ENCODE measurements at regions not wholly inside any gene's neighbourhood (a gene's known extent, or its start where the extent isn't known, plus 50 kb on each side); places are given as distances from the start of the nearest gene placed in this dataset.

DNA sequence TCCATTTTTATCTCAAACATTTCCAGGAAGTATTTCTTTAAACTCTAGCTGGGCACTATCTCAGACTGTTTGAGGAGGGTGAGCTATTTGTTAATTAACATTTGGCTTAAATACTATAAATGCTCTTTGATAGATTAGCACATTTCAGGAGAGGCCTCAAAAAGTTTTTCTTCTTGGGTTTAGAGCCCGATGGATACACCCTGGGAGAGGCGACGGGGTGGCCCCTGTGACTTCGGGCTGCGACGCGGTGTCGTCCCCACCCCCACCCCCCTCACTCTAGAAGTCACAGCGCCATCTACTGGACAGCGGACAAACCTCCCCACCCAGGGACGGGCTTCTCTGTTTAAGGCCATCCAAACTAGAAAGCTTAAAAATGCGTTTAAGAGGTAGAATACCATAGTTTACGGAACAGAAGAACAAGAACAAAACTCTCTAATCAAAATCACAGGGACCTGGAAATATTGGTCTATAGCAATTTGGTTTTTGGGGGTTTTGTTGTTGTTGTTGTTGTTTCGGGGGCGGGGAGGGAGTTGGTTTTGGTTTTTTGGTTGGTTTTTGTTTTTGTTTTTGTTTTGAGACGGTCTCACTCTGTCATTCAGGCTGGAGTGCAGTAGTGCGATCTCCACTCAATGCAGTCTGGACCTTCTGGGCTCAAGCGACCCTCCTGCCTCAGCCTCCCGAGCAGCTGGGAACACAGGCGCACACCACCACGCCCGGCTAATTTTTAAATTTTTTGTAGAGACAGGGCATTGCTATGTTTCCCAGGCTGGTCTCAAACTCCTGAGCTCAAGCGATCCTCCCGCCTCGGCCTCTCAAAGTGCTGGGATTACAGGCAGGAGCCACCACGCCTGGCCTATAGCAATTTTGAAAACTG, 254.4 kb downstream of the C16orf95 start:
- POLR2A ChIA-PET = no interaction called here

DNA sequence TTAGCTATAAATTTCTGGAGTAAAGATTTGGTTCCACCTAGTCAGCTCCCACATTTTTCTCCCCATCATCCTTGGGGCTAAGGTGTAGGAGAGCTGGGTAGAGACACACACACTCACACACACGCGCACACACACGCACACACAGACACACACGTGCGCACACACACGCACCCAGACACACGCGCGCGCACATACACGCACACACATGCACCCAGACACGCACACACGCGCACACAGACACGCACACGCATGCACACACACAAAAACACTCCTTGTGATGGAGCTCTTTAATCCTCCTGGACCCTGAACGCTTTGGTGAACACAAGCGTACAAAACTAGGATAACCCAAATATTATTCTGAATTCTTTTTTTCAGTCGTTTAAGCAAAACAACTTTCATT, 253.6 kb downstream of the C16orf95 start:
- POLR2A ChIA-PET = no interaction called here
- CTCF ChIA-PET = interaction anchor here (0.8 to 1.9 kb wide), 4 partner anchors 10 to 499 kb away, joined by 3 to 5 read pairs (median 4); no protein-coding TSS in a partner anchor

More for the DNA sequence above, 254.4 kb downstream of the C16orf95 start:
- CTCF ChIA-PET = interaction anchor here (0.8 to 1.9 kb wide), 5 partner anchors 10 to 498 kb away, joined by 3 to 5 read pairs (median 3); no protein-coding TSS in a partner anchor

DNA sequence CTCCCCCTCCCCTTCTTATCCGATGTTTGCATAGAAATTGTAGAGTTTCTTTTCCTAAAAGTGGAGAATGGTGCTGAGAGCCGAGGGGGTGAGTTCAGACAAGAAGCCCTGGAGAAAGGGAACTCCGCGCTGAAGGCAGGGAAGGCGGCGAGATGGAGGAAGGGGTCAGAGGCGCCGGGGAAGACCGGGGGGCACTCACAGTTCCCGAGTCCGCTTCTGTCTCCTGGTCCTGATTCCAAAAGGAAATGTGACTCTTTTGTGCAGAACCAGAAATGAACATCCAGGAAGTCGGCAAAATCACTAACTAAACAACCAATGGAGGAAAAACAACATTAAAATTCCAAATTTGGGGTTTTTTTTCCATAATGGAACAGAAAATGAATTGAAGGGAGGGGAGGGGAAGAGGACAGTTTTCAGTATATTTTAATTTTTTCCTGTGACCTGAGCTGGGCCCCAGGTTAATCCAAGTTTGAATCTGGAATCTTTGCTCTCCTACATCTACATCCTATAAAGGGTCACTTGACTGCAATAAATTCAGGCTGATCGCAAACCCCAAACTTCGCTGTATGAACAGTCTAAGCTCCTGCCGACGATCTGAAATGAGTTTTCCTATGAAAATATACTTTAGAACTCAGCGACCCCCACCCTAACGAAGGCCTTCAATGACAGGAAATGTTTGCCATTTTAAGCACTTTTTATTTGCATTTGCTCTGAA, 252.3 kb downstream of the C16orf95 start:
- POLR2A ChIA-PET = no interaction called here

DNA sequence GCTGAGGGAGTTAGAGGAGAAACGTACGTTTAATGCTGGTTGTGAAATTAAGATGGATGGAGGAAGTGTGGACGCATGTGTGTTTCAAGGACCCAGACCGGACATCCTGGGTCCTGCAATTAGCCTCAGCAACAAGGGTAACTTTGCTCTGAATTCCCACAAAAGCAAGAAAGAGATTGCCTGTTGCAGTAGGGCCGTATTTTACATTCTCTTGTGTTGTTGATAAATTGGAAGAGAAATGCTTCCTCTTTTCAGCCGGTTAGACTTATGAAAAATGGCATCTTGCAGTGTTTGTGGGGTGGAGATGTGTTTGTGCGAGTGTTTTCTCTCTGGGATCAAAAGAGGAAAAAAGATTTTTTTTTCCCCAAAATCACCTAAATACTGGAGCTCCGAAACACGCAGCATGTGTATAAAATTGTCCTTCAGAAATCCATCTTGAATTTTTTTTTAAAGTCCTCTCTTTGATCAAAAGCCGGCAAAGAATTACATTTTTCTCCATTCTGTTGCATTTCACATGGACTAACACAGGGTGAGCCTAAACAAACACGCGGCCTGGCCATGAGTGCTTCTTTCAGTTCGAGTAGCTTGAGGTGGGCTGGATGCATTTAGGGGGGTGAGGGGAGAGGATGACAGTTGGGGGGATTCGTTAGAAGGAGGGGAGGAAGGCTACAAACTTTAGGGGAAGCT, 251.6 kb downstream of the C16orf95 start:
- CTCF ChIA-PET = interaction anchor here (0.6 kb wide), 1 partner anchor 107 kb away, joined by 3 read pairs; no protein-coding TSS in a partner anchor
- POLR2A ChIA-PET = no interaction called here

More for the DNA sequence above, 252.3 kb downstream of the C16orf95 start:
- CTCF ChIA-PET = no interaction called here

DNA sequence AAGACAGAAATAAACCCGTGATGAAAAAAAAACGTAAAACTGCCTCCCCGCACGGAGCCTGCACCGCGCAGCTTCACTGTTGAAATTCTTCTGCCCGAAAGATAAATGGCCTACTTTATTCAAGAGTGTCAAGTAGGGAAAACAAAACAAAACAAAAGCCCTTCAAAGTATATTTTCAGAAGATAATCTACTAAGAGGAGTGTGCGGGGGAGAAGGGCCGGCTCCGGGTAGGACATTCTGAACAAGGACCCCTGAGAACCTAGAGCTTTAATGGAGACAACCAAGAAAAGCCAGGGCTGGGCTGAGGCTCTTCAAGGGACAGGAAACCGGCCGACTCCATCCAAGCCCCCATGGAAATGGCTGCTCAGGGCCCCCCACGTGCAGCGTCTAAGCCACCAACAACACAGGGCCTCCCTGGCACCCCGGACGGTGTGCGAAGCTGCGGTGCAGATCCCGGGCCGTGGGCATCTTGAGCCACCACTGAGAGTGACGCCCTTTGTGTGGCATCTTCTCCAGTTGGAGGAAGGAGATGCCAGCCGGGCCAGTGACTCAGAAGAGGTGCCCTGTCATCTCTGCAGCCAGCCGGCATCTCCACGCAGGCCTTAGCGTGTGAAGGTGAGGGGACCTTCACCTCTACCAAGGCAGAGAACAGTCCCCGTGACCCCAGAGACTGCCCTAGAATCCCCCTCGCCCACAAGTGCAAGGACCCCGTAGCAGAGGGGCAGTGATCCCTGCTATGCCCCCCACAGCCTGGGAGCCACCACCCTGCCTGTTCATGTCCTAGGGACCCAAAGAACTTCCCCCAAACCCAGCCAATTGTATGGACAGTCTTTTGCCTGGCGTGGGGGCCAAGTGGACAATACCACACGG, 250.8 kb downstream of the C16orf95 start:
- ChIA-PET POLR2A (no interaction called here), CTCF (interaction anchor here (0.6 kb wide), 1 partner anchor 108 kb away, joined by 3 read pairs; no protein-coding TSS in a partner anchor)

DNA sequence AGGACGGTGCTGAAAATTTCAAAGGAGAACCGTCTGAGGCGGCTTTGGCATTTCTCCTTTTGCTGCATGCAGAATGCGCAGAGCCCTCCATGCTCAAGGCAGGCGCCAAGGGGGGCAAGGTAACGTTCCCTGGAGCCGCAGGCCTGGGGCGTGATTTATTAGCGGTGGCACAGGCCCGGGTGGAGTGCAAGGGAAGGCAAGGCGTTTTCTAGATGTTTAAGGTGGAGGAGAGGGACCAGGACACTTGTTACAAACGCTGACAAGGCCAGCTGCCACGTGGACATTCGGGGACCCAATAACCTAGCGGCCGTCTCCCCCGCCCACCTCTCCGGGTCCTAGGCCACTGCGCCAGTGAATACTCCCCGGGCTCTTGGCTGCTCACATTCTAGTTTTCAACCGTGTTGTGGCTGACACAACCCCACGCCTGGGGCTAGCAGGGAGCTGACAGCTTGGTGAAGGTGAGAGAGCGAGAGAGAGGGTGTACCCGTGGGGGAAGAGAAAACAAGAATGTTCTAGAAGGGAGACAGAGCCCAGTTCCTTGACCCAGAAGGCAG, 250.1 kb downstream of the C16orf95 start:
- POLR2A ChIA-PET = no interaction called here

DNA sequence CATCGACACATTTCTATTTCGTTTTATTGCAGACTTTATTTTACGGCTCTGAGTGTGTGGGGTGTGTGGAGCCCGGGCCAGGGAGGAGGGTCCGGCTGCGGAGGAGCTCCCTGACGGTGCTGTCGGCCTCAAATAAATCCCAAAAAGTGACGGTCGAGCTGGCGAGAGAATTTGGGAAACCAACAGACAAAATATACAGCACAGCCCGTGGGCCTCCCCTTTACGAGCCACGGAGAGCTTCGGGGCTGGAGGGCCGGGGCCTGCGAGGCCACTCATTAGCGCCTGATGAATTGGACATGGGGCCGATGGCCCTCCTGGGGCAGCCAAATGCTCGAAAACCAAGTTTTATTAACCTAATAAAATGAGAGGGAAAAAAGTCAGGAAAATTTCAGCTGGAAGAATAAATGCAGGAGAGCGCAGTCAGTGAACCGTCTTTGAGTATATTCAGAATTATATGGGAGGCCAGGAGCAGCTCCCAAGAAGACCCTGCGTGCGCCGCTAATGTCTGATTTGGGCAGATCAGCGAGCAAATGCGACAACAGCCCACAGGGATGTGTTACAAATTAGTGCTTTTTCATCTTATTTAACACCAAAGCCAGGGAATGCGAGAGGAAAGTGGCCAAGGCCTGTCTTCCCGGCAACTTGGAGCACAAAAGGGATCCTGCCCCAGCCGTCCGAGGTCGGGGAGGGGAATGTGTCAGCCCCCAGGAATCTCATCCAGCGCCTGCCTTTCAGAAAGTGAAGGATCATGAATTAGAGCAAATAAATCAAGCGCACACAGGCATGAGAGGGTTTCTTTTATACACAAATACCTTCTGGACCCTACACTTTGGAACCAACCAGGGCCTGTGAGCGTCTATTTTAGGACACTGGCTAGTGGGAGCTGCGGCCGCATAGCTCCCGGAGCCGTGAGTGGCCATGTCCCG, 249.1 kb downstream of the C16orf95 start:
- ChIA-PET POLR2A (no interaction called here), CTCF (no interaction called here)

More for the DNA sequence above, 250.1 kb downstream of the C16orf95 start:
- CTCF ChIA-PET = no interaction called here

DNA sequence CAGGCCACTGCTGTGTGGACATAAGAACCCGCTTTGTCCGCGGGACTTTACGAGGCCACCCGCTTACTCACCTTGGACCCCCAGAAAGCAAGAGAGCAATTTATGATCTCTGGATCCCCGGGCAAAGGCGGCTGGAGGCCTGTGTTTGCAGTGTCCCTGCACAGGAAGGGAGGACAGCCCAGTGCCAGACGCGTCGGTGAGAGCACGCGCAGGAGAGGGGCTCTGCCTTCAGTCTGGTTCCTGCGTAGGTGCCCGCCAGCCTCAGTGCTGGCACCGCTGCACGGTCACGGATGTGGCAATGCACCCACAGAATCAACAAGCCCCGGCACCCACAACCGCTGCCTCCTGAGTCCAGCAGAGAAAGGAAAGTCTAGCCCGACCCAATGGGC, 248.4 kb downstream of the C16orf95 start:
- POLR2A ChIA-PET = no interaction called here

DNA sequence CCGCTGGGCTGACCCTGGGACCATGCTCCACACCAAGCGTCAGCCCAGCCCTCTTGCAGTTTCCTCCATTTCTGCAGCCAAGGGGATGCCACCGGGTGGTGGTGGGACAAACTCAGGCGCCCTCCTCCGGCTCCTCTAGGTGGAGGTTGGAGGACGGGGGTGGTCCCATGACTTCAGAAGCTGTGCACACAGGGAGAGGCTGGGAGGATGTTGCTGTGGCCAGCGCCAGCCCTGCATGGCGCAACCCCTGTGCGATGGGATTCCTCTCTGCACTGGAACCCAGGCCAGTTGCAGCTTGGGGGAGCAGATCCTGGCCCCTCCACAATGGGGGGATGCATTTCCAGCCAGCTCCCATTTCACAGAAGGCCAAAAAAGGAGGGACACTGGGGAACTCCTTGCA, 246.5 kb downstream of the C16orf95 start:
- ChIA-PET CTCF (no interaction called here), POLR2A (no interaction called here)

More for the DNA sequence above, 248.4 kb downstream of the C16orf95 start:
- CTCF ChIA-PET = no interaction called here

DNA sequence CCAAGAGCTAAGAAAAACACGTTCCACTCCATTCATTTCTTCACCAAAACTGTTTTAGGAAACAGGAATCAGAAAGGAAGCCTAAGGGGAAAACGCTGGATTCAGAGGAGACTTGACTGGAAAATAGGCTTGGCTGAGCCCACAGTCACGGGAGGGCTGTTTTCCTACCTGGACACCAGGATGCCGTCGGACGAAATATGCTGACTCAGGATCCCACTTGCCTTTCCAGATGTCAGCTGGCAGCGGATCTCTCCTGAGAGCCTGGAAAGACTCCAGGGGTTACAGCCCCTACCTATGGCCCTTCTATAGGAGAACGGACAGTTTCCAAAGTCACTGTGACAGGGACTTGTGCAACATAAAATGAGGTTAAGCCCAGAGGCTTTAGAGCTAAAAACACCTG, 245.1 kb downstream of the C16orf95 start:
- POLR2A ChIA-PET = no interaction called here
- CTCF ChIA-PET = no interaction called here

DNA sequence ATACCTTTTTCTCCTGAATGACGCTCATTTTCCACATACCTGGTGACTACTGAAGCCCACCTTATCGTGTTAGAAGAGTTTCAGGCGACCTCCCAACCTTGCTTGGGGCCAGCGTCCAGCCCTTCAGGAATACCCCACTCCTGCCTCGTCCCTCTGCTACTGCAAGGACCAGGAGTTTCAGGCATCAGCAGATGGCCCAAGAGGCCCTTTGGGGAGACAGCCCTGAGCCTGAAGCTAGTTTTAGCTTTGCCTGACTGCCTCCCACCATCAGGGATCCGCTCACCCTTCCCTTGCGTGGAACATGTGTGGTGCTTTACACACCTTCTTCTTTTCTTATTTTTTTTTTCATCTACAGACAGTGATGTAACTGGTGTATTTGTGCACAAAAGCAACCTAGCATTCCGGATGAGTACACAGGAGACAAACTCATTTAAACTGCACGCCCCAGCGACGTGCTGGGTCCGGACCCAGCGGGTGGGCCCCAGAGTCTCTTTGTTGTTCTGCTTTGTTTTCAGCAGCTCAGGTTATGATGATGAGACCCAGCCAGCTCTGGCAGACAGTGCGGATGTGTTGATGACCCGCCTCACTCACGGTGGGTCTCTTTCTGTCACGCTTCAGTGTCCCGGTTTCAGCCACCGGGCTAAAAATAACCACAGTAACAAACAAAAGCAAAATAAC, 242.4 kb downstream of the C16orf95 start:
- CTCF ChIA-PET = no interaction called here
- POLR2A ChIA-PET = no interaction called here

DNA sequence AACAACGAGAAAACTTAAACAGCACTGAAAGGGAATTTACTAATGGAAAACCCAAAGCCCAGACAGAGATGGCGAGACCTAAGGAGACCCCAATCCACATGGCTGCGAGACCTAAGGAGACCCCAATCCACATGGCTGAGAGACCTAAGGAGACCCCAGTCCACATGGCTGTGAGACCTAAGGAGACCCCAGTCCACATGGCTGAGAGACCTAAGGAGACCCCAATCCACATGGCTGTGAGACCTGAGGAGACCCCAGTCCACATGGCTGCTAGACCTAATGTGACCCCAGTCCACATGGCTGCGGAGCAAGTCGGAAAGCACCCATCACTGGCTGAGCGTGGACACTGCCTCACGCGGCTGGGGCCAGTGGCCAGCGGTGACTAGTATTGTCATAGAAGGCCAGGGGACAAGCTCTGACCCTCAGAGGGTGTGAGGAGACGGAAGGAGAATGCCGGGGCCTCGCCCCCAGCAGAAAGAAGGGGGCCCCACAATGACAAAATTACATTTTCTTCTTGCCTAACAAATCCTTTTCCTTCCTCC, 241.8 kb downstream of the C16orf95 start:
- ChIA-PET CTCF (no interaction called here), POLR2A (no interaction called here)

DNA sequence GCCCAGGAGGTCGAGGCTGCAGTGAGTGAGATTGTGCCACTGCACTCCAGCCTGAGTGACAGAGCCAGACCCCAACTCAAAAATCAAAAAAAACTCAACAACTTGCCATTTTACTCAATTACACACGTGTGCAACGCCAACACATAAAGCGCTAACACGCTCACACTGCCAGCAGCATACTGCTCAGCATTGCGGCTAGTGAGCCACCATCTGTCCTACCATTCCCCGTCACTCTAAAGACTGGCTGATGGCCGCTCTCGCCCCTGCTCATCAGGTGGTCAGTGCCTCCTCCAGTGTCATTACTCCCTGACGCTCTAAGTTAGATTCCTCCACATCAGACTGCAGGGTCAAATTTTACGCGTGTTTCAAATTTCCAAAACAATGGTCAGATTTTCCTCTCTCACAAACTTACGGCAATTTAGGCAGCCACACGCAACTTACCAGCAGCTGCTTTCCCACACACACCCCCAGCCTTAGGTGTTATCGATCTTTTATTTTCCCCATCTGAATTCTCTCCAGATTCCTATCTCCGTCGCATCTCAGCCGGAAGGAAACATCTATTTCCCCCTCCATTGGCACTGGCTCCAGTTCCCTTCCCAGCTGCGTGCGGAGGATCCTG, 240.8 kb downstream of the C16orf95 start:
- CTCF ChIA-PET = no interaction called here
- POLR2A ChIA-PET = no interaction called here

DNA sequence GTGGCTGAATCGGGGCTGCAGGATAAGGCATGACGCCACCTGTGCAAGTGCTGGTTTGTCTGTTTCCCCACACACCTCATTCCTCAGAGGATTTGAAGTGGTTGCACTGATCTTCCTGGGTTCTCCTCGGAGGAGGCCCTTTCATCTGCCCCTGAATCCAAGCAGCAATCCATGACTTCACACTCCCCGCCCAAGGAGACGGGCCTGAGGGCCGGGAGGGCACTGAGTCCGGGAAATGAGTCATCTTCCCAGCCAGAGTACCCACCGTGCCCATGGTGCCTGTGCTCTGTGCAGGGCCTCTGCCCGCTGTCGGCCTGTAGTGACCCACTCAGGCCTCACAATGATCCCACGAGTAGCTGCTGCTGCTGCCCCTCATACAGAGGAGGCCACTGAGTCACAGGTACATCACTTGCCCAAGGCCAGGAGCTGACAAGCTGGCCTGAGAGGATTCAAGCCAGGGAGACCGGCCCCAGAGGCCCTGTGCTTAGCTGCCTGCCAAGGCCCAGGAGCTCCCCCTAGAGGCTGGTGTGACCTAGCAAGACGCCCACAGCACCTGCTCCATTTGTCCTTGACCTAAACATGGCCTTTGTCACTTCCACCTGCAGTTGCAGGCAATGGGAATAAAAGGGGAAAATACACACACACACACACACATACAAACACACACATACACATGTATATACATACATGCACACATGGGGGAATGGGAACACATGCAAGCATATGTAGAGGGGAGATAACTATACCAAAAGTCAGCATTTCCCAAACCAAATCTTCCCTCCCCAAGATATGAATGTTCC, 240.0 kb downstream of the C16orf95 start:
- ChIA-PET CTCF (interaction anchor here (1.5 to 1.9 kb wide), 2 partner anchors 14 to 512 kb away, joined by 3 to 5 read pairs; no protein-coding TSS in a partner anchor), POLR2A (no interaction called here)

DNA sequence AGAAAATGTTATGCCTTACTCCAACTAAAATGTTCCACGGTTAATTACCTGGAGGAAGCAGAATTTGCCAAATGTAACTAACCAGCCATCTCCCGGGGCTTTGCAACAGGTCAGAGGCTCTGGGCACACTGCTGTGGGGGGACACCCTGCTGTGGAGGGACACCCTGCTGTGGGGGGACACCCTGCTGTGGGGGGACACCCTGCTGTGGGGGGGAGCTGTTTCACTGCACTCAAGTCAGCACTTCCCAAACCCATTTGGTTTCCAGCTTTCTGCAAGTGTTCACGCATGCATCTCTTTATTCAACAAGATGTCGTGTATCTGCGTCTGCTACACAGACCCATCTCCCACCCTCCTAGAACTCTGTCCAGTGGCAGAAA, 239.5 kb downstream of the C16orf95 start:
- ChIA-PET POLR2A (no interaction called here), CTCF (interaction anchor here (1.5 to 1.9 kb wide), 2 partner anchors 15 to 513 kb away, joined by 3 to 5 read pairs; no protein-coding TSS in a partner anchor)

DNA sequence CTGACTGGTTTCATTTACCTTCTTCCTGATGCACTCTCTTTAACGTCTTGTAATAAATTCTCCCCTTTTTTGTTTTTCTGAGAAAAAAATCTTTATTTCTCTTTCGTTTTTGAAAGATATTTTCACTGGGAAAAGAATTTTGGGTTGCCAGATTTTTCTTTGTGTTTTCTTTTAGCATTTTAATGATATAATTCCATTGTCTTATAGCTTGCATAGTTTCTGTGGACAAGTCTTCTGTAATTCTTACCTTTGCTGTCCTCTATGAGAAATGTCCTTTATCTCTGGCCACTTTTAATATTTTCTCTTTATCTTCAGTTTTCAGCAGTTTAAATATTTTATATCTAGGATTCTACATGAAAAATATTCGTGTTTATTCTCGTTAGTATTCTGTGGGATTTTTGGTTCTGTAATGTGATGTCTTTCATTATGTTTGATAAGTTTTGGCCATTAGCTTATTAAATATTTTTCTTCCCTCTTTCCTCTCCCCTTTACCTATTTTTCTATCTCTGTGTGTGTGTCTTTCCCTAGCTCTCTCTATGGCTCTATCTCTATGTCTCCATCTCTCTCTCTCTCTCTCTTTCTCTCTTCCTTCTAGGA, 236.5 kb downstream of the C16orf95 start:
- ChIA-PET CTCF (no interaction called here), POLR2A (no interaction called here)
